ENCODE measurements at regions not wholly inside any gene's neighbourhood (a gene's known extent, or its start where the extent isn't known, plus 50 kb on each side); places are given as distances from the start of the nearest gene placed in this dataset.

DNA sequence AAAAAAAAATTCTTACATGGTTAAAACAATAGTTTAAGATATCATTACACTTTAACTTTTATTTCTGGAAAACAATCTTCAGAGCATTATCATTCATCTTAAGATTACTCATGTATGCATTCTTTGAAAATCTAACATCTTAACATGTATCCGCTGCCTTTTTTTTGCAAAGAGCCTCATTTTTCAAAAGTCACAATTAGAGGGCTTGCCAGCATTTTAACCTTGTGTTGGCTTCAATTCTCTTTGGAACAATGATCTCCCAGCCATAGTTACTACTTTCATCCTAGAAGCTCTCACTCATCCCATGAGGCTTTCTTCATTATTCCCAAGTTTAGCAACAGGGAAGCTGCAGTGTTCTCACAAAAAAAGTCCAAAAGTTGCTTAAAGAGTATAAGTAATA is 330.8 kb downstream of the BCKDHB start:
- TF ChIP-seq, protein P1, sequence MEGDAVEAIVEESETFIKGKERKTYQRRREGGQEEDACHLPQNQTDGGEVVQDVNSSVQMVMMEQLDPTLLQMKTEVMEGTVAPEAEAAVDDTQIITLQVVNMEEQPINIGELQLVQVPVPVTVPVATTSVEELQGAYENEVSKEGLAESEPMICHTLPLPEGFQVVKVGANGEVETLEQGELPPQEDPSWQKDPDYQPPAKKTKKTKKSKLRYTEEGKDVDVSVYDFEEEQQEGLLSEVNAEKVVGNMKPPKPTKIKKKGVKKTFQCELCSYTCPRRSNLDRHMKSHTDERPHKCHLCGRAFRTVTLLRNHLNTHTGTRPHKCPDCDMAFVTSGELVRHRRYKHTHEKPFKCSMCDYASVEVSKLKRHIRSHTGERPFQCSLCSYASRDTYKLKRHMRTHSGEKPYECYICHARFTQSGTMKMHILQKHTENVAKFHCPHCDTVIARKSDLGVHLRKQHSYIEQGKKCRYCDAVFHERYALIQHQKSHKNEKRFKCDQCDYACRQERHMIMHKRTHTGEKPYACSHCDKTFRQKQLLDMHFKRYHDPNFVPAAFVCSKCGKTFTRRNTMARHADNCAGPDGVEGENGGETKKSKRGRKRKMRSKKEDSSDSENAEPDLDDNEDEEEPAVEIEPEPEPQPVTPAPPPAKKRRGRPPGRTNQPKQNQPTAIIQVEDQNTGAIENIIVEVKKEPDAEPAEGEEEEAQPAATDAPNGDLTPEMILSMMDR (IDR thresholded peaks at IDR 0.05): no peak
- TF ChIP-seq EP300 (IDR thresholded peaks at IDR 0.05) (no peak), POLR2A (IDR thresholded peaks at IDR 0.05) (no peak)

All from stomach (tissue), 4 donors.